NOMO-1 (cell line): ENCODE measurements at regions not wholly inside any gene's neighbourhood (a gene's known extent, or its start where the extent isn't known, plus 50 kb on each side); places are given as distances from the start of the nearest gene placed in this dataset.
"Not testable (repeated sequence)": the region's sequence is repeated elsewhere in the genome, so short reads cannot be mapped to it uniquely, and the experiment has no call there.

Experiments
- DNase-seq, 2 experiments: peaks; one replicate each; lab custom pipeline; 2025; ENCODE audit not compliant: unreplicated experiment in 2 of 2; lab: John Stamatoyannopoulos, UW

GRCh38 chr13:42396901-42397655, 125.1 kb downstream of the AKAP11 start:
- no peak for DNase-seq

GRCh38 chr13:42398533-42398932, 126.6 kb downstream of the AKAP11 start:
- DNase-seq, result no peak

GRCh38 chr13:42400188-42400833, 128.4 kb downstream of the AKAP11 start:
- no peak for DNase-seq

- DNase-seq, result no peak
Measured at GRCh38 chr13:42401376-42401775, 129.4 kb downstream of the AKAP11 start.

- no peak for DNase-seq
Measured at GRCh38 chr13:42405665-42406390, 133.9 kb downstream of the AKAP11 start.

- no peak for DNase-seq
Measured at GRCh38 chr13:42409075-42409474, 137.1 kb downstream of the AKAP11 start.

DNA sequence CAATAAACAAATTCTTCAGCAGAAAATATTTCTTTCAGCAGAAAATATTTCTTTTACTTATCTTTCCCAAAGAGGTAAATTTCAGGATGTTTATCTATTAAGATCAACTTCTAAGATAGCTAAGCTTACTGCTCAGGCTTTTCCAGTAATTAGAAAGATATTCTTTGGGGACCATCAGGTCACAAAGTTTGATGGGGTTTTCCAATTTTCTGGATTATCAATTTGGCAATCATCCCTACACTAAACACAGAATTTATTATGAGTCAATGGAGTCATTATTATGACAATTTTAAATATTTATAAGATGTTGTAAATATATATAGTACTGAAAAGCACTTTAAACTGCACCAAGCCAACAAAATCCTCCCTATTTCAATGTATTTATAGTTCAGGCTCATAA, 137.6 kb downstream of the AKAP11 start:
- no peak for DNase-seq

DNA sequence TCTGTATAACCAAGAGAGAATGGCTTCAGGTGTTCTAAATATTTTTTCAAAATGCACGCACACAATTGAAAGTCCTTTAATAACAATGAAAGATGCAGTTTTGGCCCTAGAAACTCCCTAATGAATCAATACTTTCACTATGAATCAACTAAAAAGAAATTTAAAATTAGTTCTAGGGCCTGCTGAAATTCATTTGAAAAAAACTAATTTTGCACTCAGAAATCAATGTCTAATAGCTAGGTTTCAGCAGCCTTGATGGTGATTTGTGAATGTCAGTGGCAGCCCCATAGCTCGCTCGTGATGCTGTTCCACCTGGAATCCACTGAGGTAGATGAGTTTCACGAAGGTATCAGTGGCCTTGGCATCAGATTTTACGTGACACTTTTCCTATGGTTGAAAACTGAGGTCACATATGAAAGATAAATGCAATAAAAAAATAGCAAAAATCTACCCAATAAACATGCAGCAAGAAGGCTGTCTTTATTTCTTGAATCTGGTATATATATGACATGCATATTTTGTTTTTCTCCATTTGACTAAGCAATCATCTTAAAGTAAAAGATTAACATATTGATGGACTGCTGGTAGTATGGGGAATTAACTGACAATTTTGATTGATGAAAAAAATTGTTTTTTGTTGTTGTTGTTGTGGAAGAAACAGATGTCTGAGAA, 141.0 kb downstream of the AKAP11 start:
- no peak for DNase-seq

DNA sequence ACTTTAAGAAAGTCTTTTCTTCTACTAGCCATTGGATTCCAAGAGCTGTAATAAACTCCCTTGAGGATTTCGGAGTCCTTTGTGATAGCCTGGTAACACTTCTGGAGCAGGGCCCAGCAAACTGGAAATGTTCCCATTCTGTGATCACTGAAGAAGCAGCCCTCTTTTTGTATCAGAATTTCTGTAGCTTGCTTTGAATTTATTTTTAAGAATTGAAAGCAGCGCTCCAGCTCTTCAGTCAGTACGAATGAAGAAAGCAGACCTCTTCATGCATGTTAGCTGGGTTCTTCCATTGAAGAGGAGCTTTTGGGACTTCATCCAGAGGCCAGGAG, 141.5 kb downstream of the AKAP11 start:
- DNase-seq, result no peak

DNA sequence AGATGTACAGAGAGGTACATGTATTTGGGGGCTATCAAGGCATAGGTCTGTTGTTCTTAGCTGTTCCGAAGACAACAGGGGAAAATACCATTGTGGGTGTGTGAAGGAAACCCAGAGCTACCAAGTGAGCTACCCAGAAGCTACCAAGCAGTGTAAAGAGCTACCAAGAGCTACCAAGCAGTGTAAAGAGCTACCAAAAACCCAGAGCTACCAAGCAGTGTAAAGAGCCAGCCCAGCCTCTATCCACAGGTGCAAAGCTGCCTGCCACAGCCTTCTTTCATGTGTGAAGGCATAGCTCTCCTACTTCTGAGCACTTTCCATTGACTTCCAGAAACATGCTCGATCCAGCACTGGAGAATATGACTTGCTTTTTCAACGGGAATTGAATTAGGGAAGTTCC, 145.7 kb downstream of the AKAP11 start:
- DNase-seq, result no peak

DNA sequence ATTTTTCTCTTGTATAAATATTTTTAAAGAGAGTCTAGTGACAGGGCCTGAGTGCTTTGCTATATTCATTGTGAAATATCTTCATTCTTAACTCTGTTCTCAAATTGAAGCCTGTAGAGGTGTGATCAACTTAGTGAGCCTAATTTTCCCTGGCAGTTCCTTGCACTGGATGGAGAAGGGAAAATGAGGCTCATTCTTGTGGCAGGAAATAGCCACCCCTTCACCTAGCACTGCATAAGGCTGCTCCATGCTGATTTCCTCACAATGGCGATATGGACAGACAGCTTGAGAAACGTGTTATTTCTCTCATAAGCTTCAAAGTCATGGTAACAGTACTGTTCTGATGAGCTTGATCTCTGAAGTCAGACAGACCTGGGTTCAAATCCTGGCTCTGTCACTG, 146.2 kb downstream of the AKAP11 start:
- DNase-seq, result no peak

DNA sequence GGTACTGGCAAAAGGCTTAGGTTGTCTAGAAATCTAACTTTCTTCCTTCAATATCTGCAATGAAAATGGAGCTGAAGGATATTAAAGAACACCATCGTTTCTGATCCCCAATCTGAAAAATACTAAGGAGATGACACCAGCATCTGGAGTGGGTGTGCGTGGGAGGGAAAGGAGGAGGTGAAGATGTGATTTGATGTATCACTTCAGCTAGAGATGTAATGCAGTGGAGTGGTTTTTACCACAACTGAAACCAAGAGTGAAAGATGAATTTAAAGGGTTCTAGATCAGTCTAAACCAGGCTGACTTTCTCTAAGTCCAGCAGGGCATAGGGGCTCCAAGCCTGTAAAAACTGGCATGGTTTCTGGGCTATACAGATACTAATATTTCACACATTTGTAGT, 148.4 kb downstream of the AKAP11 start:
- no peak for DNase-seq

GRCh38 chr13:42422681-42423080, 150.7 kb downstream of the AKAP11 start:
- DNase-seq, result no peak

DNA sequence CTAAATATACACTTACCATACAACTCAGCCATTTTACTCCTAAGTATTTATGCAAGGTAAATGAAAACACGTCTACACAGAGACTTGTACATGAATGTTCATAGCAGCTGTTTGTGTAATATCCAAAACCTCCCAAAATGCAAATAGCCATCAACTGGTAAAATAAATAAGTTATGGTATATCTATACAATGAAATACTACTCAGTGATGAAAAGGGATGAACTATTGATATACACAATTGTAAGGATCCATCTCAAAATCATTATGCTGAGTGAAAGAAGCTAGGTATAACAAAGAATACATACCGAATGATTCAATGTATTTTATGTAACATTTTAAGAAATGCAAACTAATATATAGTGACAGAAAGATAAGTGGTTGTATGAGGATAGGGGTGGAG, 149.8 kb upstream of the TNFSF11 start:
- no peak for DNase-seq

- no peak for DNase-seq
Measured at GRCh38 chr13:42445354-42445753, 128.6 kb upstream of the TNFSF11 start.

- not testable (repeated sequence) for DNase-seq
Measured at GRCh38 chr13:42446597-42446996, 127.4 kb upstream of the TNFSF11 start.

DNA sequence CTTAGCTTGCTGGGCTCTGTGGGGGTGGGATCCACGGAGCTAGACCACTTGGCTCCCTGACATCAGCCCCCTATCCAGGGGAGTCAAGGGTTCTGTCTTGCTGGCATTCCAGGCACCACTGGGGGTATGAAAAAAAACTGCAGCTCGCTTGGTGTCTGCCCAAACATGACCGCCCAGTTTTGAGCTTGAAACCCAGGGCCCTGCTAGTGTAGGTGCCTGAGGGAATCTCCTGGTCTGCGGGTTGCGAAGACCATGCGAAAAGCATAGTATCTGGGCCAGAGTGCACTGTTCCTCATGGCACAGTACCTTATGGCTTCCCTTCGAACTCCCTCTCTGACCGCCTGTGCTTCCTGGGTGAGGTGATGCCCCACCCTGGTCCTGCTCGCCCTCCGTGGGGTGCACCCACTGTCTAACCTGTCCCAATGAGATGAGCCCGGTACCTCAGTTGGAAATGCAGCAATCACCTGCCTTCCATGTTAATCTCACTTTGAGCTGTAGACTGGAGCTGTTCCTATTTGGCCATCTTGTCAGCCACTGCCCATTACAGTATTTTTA, 120.8 kb upstream of the TNFSF11 start:
- no peak for DNase-seq

DNA sequence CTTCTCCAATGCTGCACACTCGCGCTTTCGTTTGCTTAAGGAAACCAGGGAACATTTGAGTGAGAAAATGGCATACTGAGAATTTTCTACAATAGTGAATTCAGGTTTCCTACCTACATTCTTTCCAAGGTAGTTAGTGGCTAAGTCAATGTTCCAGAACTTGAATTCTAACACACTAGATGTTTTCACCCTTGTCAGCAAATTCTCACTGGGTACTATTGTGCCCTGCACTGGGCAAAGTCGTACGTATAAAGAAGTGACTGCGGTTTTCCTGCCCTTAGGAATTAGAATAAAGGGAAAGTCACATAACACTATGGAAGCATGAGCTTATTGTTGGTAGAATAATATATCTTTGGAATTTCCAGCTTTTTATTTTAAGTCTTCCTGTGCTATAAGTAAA, 119.2 kb upstream of the TNFSF11 start:
- DNase-seq, result no peak

DNA sequence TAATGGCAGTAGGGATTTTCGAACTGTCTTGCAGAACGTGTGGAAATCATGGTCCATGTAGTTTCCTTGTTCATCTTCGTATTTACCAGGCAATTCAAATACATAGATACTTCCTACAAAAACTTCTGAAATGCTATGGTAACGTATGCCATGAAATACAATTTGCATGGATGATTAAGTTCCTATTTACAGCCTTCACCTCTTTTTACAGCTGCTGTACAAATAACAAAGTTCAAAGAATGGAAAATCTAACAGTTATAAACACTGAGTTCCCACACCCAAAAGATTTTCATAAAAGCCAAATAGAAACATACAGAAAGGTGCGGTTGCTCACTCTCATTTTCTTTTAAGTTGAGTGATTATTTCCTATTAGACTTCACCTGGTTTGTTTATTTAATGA, 115.8 kb upstream of the TNFSF11 start:
- no peak for DNase-seq

GRCh38 chr13:42466123-42466522, 107.8 kb upstream of the TNFSF11 start:
- DNase-seq, result no peak

DNA sequence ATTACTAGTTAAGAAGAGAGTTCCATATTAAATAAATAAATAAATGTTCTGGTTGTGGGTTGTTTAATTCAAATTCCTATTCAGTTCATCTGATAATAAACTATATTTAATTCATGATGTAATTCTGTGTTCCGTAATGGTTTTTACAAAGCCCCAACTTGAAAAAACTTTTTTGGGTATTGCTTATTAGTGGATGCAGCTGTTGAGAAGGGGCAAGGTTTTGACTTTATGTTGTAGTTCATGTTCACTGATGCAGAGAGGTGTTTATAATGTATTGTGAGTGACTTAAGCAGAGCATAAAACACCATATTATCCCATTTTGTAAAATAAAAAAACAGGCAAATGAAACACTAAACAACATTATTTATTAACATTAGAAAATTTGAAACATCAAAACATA, 107.3 kb upstream of the TNFSF11 start:
- DNase-seq, result no peak
